T-helper 2 cell treated with Interferon-gamma antibody and Interleukin-4, amounts not matched to agents 5 μg/mL and 100 μg/mL, for 36 hours (primary cell): ENCODE measurements at regions not wholly inside any gene's neighbourhood (a gene's known extent, or its start where the extent isn't known, plus 50 kb on each side); places are given as distances from the start of the nearest gene placed in this dataset.

Experiments
- DNase-seq: peaks from one replicate; pipeline ENCODE4 v3.0.0; 2021; ENCODE audit warnings: low spot score
- H3K27ac Mint-ChIP-seq: one replicate; pipeline ENCODE4 v1.8.0; 2021; ENCODE audit warnings: mild to moderate bottlenecking, mixed read lengths
- H3K27me3 Mint-ChIP-seq: one replicate; pipeline ENCODE4 v1.8.0; 2021; ENCODE audit warnings: low read depth, mixed read lengths
- H3K36me3 Mint-ChIP-seq: one replicate; pipeline ENCODE4 v1.8.0; 2021; ENCODE audit warnings: low read depth, mixed read lengths
- H3K4me1 Mint-ChIP-seq: one replicate; pipeline ENCODE4 v1.8.0; 2021; ENCODE audit warnings: low read depth, mixed read lengths
- H3K4me3 Mint-ChIP-seq: one replicate; pipeline ENCODE4 v1.8.0; 2022; ENCODE audit warnings: mild to moderate bottlenecking, moderate library complexity, mixed read lengths
- H3K9me3 Mint-ChIP-seq: one replicate; pipeline ENCODE4 v1.8.0; 2021; ENCODE audit warnings: mixed read lengths

DNA sequence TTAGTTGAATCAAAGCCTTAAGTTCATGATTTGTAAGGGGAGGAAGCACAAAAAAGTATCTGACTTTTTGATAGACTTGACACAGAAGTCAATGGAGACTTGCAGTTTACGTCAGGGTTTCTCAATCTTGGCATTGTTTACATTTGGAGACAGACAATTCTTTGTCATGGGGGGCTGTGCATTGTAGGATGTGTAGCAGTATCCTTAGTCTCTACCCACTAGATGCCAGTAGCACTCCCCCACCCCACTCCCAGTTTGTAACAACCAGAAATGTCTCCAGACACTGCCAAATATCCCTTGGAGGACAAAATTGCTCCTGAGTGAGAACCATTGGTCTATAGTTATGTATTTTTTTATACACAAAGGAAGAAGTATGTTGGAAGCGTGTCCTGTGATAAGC lies 434.1 kb downstream of the RFPL4B start:
- Mint-ChIP-seq H3K4me1 (no peaks in the 10 kb centered on the region), H3K9me3 (no peaks in the 10 kb centered on the region), H3K36me3 (no peaks in the 10 kb centered on the region), H3K27me3 (no peaks in the 10 kb centered on the region), H3K27ac (no peak overlapping the region), H3K4me3 (no peak overlapping the region)
- no peak for DNase-seq

DNA sequence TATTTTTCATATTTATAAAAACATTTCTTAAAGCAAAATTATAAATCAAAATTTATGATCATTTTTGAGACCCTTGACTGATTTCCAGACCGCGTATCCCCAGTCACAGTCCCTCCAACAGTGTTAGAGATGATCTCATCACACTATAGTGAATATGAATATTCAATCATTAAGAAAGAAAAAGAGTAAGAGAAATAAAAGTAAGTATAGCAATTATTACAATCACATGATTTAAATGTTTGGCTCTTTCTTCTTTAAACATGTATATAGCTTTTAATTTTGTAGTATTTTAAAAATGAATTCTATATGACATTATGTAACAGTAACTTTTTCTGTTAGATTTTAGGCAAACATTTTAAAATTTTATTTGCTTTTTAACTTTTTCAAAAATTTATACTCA lies 438.3 kb downstream of the RFPL4B start:
- H3K9me3 Mint-ChIP-seq: no peaks in the 10 kb centered on the region
- no peak for DNase-seq
- no peaks in the 10 kb centered on the region for H3K36me3 Mint-ChIP-seq
- no peaks in the 10 kb centered on the region for H3K27me3 Mint-ChIP-seq
- no peak overlapping the region for H3K4me3 Mint-ChIP-seq
- H3K4me1 Mint-ChIP-seq: no peaks in the 10 kb centered on the region
- no peak overlapping the region for H3K27ac Mint-ChIP-seq

DNA sequence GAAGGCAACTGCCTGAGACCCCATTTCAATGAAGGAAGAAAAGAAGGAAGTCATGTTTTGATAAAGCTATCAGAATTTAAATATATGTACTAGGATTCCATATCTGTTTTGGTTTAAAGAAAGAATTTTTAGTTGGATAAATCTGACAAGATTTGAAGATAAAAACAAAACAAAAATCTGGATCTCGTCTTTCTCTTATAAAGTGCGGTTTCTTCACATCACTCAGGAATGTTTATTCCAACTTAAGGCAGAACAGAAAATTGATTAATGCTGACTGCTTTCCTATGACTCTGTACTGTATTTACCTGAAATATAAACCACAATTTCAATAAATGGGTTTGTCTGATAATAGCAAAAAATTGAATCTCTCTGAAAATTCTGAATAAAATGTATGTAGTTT lies 439.7 kb downstream of the RFPL4B start:
- no peak overlapping the region for H3K27ac Mint-ChIP-seq
- H3K9me3 Mint-ChIP-seq: no peaks in the 10 kb centered on the region
- no peak for DNase-seq
- no peaks in the 10 kb centered on the region for H3K36me3 Mint-ChIP-seq
- H3K27me3 Mint-ChIP-seq: no peaks in the 10 kb centered on the region
- no peak overlapping the region for H3K4me3 Mint-ChIP-seq
- no peaks in the 10 kb centered on the region for H3K4me1 Mint-ChIP-seq

DNA sequence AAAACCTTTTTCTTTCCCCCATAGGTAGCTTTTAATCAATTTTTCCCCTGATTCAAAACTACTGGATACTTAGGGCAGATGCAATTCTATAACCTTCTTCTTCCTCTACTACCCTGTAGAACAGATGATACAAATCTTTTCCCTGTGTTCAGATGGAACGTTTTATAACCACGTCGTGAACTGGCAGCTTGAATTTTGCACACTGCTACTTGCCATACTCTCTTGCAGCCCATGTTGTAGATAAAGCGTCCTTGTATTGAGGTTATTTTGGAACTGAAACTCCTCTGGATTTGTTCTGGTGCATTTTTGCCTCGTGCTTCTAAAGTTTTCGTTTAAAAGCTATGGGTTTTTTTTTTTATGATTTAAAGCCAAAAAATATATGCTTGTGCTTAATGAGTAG lies 440.2 kb downstream of the RFPL4B start:
- H3K27ac Mint-ChIP-seq: no peak overlapping the region
- no peak for DNase-seq
- no peaks in the 10 kb centered on the region for H3K27me3 Mint-ChIP-seq
- H3K36me3 Mint-ChIP-seq: no peaks in the 10 kb centered on the region
- no peak overlapping the region for H3K4me3 Mint-ChIP-seq
- no peaks in the 10 kb centered on the region for H3K4me1 Mint-ChIP-seq
- no peaks in the 10 kb centered on the region for H3K9me3 Mint-ChIP-seq

DNA sequence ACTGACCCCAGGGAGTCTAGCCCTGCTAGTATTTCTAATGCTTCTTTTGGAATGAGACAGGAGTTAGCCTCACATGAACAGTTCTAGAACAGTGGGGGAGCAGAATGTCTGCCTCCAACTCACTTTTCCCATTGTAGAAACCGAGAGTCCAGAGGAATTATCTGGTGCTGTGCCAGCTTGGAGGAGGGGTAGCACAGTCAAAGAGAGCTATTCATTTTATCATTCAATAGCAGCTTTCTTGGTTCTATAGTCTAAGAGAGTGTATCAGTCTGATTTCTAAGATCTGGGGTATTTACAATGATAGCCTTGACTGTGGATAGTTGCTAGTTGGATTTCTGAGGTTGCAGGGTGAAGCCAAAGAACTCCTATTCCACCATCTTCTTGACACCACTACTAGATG lies 448.2 kb downstream of the RFPL4B start:
- DNase-seq: no peak
- Mint-ChIP-seq H3K4me3 (no peak overlapping the region), H3K4me1 (no peaks in the 10 kb centered on the region), H3K36me3 (no peaks in the 10 kb centered on the region), H3K27ac (no peak overlapping the region), H3K27me3 (no peaks in the 10 kb centered on the region), H3K9me3 (peaks cover 13% of the 10 kb centered on the region)

DNA sequence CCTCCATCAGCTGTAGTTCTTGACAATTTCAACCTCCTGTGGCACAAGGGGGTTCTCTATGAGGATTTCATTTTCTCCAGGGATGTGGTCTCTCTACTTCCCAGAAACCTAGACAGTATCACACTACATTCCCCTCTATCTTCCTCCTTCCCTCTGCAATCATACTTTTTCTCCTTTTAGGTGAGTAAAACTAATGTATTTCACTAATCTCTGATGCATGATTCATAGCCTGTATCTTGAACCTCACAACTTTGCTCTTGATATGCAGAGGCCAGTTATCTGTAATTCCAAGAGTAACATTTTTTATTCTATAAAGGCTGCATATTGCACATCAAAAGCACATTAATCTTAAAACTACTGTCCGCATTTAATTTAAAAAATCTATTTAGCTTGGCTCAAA lies 449.6 kb downstream of the RFPL4B start:
- no peak overlapping the region for H3K27ac Mint-ChIP-seq
- no peak overlapping the region for H3K4me3 Mint-ChIP-seq
- no peaks in the 10 kb centered on the region for H3K27me3 Mint-ChIP-seq
- H3K36me3 Mint-ChIP-seq: no peaks in the 10 kb centered on the region
- peaks cover 13% of the 10 kb centered on the region for H3K9me3 Mint-ChIP-seq
- DNase-seq: no peak
- H3K4me1 Mint-ChIP-seq: no peaks in the 10 kb centered on the region

DNA sequence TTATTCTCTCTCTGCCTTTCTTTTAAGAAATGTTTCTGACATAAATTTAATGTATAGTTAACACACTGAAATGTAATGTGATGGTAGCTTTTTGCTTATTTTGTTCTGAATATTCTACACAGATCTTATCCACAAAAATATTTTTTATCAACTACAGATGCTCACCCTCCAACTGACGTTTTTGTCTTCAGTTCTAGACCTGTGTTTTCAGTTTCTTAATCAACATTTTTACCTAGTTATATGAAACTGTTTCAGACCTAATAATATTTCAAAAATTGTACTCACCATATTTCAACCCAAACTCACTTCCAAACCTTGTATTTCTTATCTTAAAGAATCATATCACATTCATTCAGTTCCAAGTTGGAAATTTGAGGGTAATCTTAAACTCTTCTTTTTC lies 452.8 kb downstream of the RFPL4B start:
- Mint-ChIP-seq H3K27ac (no peak overlapping the region), H3K4me3 (no peak overlapping the region), H3K36me3 (no peaks in the 10 kb centered on the region), H3K4me1 (no peaks in the 10 kb centered on the region), H3K27me3 (no peaks in the 10 kb centered on the region), H3K9me3 (peaks cover 9% of the 10 kb centered on the region)
- DNase-seq: no peak

DNA sequence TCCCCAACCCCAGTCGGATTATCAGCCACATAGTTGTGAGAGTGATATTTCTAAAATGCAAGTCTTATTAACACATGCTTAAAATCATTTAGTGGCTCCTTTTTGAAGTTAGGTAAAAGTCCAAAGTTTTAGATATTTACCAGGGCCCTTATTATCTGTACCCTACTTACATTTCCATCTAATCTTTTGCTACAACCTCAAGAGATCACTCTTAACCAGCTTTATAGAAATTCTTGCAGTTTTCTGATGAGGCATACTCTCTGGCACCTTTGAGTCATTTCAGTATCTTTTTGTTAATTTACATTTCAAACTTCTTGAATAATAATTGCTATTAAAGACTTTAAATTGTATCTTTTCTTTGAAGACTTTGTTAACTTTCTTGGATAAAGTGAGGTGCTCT lies 453.3 kb downstream of the RFPL4B start:
- H3K4me3 Mint-ChIP-seq: no peak overlapping the region
- no peak for DNase-seq

DNA sequence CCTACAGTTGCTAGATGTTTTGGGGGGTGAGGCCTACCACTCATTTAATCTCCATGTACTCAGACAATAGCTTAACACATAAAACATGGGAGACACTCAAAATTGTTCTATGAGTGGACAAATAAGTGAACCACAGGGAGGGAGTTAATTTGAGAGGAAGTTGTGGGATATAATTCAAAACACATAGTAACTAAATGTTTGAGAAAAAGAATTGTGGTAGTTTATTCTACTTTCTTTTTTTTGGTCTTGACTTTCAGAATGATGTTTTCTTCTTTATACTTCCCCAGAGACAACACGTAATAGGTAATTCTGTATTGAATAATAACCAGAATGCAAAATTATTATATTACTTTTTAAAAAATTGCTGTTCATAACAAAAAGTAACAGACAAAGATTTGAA lies 453.8 kb downstream of the RFPL4B start:
- no peaks in the 10 kb centered on the region for H3K4me1 Mint-ChIP-seq
- DNase-seq: no peak
- H3K36me3 Mint-ChIP-seq: no peaks in the 10 kb centered on the region
- no peak overlapping the region for H3K4me3 Mint-ChIP-seq
- H3K9me3 Mint-ChIP-seq: peaks cover 7% of the 10 kb centered on the region
- no peak overlapping the region for H3K27ac Mint-ChIP-seq
- no peaks in the 10 kb centered on the region for H3K27me3 Mint-ChIP-seq

More for the DNA sequence above, 453.3 kb downstream of the RFPL4B start:
- H3K9me3 Mint-ChIP-seq: peaks cover 9% of the 10 kb centered on the region
- H3K4me1 Mint-ChIP-seq: no peaks in the 10 kb centered on the region
- no peak overlapping the region for H3K27ac Mint-ChIP-seq
- H3K27me3 Mint-ChIP-seq: no peaks in the 10 kb centered on the region
- no peaks in the 10 kb centered on the region for H3K36me3 Mint-ChIP-seq

DNA sequence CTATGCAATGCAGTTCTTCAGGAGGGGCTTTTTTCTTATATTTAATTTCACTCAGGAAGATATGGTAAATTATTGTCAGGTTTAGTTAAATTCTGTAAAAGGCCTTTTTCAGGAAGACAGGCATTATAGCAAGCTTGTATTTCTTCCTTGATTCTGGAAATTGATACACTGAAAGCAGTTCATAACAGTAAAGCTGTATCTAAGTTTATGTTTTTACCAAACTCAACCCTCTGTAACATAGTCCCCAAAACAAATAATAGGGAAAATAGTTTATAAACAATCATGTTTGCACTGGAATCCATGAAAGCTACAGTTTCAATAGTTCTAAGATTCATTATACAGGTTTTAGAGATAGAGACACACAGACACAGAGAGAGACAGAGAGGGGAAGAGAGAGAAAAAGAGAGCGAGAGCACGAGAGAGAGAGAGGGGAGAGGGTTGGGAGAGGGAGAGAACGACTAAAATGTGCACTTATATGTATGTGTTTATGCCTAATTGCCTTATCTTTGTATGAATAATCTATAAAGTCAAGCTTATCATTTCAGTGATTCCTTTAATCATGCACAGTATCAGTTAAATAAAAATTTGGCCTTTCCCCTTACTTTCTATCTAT lies 454.4 kb downstream of the RFPL4B start:
- no peaks in the 10 kb centered on the region for H3K4me1 Mint-ChIP-seq
- H3K9me3 Mint-ChIP-seq: peaks cover 7% of the 10 kb centered on the region
- no peaks in the 10 kb centered on the region for H3K36me3 Mint-ChIP-seq
- H3K4me3 Mint-ChIP-seq: no peak overlapping the region
- no peak overlapping the region for H3K27ac Mint-ChIP-seq
- no peaks in the 10 kb centered on the region for H3K27me3 Mint-ChIP-seq
- no peak for DNase-seq

DNA sequence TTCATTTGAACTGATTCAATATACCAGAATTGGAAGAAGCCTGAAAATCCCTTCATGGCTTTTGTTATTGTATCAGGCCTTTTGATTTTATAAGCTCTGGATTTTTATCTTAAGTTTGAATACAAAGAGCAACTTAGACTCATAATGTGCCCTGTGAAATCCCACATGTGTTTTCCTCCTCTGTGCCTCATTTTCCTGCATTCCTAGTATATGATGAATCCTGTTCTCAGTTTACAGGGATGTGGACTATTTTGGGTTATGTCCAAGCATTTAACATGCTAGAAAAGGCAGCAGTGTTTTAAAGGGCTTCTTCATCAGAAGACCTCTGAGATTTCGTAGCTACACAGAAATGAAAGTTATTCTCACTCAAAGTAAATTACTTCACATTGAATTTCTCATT lies 455.0 kb downstream of the RFPL4B start:
- Mint-ChIP-seq H3K4me1 (no peaks in the 10 kb centered on the region), H3K4me3 (no peak overlapping the region), H3K27ac (no peak overlapping the region), H3K36me3 (no peaks in the 10 kb centered on the region), H3K9me3 (peaks cover 7% of the 10 kb centered on the region), H3K27me3 (no peaks in the 10 kb centered on the region)
- no peak for DNase-seq

DNA sequence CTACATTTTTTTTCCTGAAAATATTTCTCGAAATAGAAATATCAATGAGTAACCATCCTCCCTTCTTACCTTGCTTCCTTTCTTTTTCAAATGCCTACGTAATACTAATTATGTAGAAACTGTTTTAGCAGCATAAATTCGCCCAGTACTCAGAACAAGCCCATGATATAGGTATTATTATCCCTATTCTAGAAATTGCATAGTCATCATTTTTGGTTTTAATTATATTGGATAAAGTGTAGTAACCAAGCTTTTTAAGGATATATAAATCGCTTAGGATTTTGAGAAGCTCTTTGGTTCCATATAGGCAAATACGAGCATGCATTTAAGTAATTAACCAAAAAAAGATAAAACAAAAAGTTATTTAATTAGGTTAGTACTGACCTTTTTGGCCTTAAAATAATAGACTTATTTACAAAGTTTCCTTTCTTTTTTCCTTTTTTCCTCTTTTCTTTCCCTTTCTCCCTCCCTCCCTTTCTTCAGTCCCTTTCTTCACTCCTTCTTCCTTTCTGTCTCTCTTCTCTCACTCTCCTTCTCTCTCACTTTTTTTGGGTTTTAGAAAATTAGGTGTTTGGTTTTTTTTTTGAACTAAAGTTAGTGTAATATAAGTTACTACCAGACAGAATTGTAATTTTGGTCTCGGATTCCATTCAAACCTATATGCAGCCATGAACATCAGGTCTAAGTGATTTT lies 457.7 kb downstream of the RFPL4B start:
- Mint-ChIP-seq H3K27ac (no peak overlapping the region), H3K9me3 (no peaks in the 10 kb centered on the region), H3K4me3 (no peak overlapping the region), H3K4me1 (no peaks in the 10 kb centered on the region), H3K36me3 (no peaks in the 10 kb centered on the region), H3K27me3 (no peaks in the 10 kb centered on the region)
- no peak for DNase-seq

DNA sequence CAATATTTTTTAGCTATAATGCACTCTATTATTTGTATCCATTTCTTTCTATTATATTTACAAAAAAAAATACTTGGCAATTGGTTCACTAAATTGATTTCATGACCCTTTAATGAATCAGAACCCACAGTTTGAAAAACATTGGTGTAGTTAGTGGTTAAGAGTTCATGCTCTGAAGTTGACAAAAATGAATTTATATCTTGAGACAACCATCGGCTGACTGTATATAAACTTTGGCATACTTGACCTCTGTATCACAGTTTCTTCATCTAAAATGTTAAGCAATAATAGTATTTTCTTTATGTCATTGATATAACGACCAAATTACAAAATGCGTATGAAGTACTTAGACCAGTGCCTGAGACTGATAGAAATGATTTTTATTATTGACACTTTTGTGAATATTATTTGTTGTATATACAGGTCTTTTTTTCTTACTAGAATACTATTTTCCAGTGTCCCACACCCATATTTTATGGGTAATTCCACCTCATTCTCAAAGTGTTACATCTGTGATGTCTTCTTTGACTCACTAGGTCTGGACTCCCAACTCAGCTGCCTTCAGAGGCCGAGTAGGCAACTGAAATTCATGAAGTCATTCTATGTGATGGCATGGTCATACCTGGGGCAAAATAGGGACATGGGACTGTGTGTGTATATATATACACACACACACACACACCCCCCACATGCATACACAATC lies 459.2 kb downstream of the RFPL4B start:
- H3K27me3 Mint-ChIP-seq: no peaks in the 10 kb centered on the region
- no peak overlapping the region for H3K27ac Mint-ChIP-seq
- H3K36me3 Mint-ChIP-seq: no peaks in the 10 kb centered on the region
- no peak overlapping the region for H3K4me3 Mint-ChIP-seq
- no peaks in the 10 kb centered on the region for H3K4me1 Mint-ChIP-seq
- H3K9me3 Mint-ChIP-seq: no peaks in the 10 kb centered on the region
- DNase-seq: no peak

DNA sequence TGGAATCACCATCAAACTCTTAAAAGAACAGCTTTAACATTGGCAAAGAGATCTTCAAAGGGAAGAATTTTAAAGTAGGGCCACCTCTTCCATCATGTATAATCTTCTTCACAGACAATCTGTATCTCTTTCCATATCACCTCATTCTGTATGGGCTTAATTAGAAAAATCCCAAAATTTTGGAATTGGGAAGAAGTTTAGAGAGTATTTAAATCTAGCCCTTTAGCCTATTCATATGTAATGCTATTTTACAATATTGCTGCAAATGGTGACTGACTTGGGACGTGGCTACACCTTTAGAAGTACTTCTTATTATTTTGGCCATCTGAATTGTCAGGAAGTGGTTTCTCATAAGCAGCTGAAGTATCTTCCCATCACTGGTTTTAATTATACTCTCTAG lies 474.3 kb downstream of the RFPL4B start:
- Mint-ChIP-seq H3K4me3 (no peak overlapping the region), H3K27me3 (no peaks in the 10 kb centered on the region), H3K27ac (no peak overlapping the region), H3K4me1 (no peaks in the 10 kb centered on the region), H3K9me3 (no peaks in the 10 kb centered on the region), H3K36me3 (no peaks in the 10 kb centered on the region)
- DNase-seq: no peak
